ENCODE measurements at regions not wholly inside any gene's neighbourhood (a gene's known extent, or its start where the extent isn't known, plus 50 kb on each side); places are given as distances from the start of the nearest gene placed in this dataset.

DNA sequence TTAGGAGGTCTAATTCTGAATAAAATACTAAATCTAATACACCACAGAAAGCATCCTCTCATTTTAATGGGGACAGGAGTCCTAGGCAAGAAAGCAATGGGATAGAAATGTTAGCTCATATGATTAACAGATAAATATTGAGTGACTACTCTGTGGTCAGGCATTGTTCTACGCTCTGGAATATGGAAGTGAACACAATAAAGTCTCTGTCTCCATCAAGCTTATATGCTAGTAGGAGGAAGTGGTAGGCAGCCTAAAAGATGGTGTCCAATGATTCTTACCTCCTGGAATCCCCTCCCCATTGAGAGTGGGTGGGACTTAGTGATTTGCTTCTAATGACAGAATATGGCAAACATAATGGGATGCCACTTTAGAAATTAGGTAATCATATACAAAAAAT, 160.3 kb upstream of the PDGFD start:
- TF ChIP-seq CTCF (IDR thresholded peaks at IDR 0.05), result no peak
- TF ChIP-seq POLR2A (IDR thresholded peaks at IDR 0.05), result no peak
- no peak for TF ChIP-seq POLR2AphosphoS5 (IDR thresholded peaks at IDR 0.05)
